UCSD-AML1 (cell line): ENCODE measurements at regions not wholly inside any gene's neighbourhood (a gene's known extent, or its start where the extent isn't known, plus 50 kb on each side); places are given as distances from the start of the nearest gene placed in this dataset.
"Not testable (repeated sequence)": the region's sequence is repeated elsewhere in the genome, so short reads cannot be mapped to it uniquely, and the experiment has no call there.

Source experiments
- DNase-seq: peaks from one replicate; lab custom pipeline; 2025; ENCODE audit not compliant: unreplicated experiment; lab: John Stamatoyannopoulos, UW

GRCh38 chr2:207216457-207216856, 50.7 kb upstream of the KLF7 start:
- no peak for DNase-seq

GRCh38 chr2:207217442-207217841, 51.7 kb upstream of the KLF7 start:
- DNase-seq = no peak

- no peak for DNase-seq
Measured at GRCh38 chr2:207219081-207219630, 53.4 kb upstream of the KLF7 start.

- no peak for DNase-seq
Measured at GRCh38 chr2:207219676-207220501, 54.1 kb upstream of the KLF7 start.

GRCh38 chr2:207221731-207222130, 56.0 kb upstream of the KLF7 start:
- DNase-seq = no peak

GRCh38 chr2:207223051-207223450, 57.3 kb upstream of the KLF7 start:
- DNase-seq = no peak

- no peak for DNase-seq
Measured at GRCh38 chr2:207224381-207224780, 58.6 kb upstream of the KLF7 start.

GRCh38 chr2:207224791-207225482, 59.2 kb upstream of the KLF7 start:
- no peak for DNase-seq

- DNase-seq = no peak
Measured at GRCh38 chr2:207225773-207226172, 60.0 kb upstream of the KLF7 start.

GRCh38 chr2:207226243-207226642, 60.5 kb upstream of the KLF7 start:
- no peak for DNase-seq

GRCh38 chr2:207226671-207227061, 60.9 kb upstream of the KLF7 start:
- DNase-seq = no peak

- no peak for DNase-seq
Measured at GRCh38 chr2:207227062-207227748, 61.5 kb upstream of the KLF7 start.

GRCh38 chr2:207227749-207228145, 62.0 kb upstream of the KLF7 start:
- DNase-seq = no peak

GRCh38 chr2:207228402-207228801, 62.7 kb upstream of the KLF7 start:
- DNase-seq = no peak

GRCh38 chr2:207229161-207229560, 63.4 kb upstream of the KLF7 start:
- no peak for DNase-seq

GRCh38 chr2:207230261-207231105, 64.7 kb upstream of the KLF7 start:
- DNase-seq = peak; percentile 16

- DNase-seq = no peak
Measured at GRCh38 chr2:207231106-207231865, 65.5 kb upstream of the KLF7 start.

- DNase-seq = no peak
Measured at GRCh38 chr2:207231967-207232366, 66.2 kb upstream of the KLF7 start.

- not testable (repeated sequence) for DNase-seq
Measured at GRCh38 chr2:207233141-207233540, 67.4 kb upstream of the KLF7 start.

- DNase-seq = no peak
Measured at GRCh38 chr2:207233731-207234130, 68.0 kb upstream of the KLF7 start.
